ENCODE measurements at regions not wholly inside any gene's neighbourhood (a gene's known extent, or its start where the extent isn't known, plus 50 kb on each side); places are given as distances from the start of the nearest gene placed in this dataset.

- TF ChIP-seq CTCF (tag by site-specific recombination; IDR thresholded peaks at IDR 0.05): no peak
- no peak for TF ChIP-seq YY1 (tag by site-specific recombination; IDR thresholded peaks at IDR 0.05)
- TF ChIP-seq REST (tag by site-specific recombination; IDR thresholded peaks at IDR 0.05): no peak
Measured at GRCh38 chr5:106737111-106737510, 933.6 kb downstream of the EFNA5 start.

Measured in HEK293 (cell line).